Subcutaneous abdominal adipose tissue (tissue), 5 donors: ENCODE measurements at regions not wholly inside any gene's neighbourhood (a gene's known extent, or its start where the extent isn't known, plus 50 kb on each side); places are given as distances from the start of the nearest gene placed in this dataset.

Experiments used
- H3K27ac ChIP-seq: one replicate; pipeline ENCODE4 v1.7.0; 2013; ENCODE audit warnings: low read depth, mild to moderate bottlenecking, inconsistent platforms, low read length, moderate library complexity
- H3K27me3 ChIP-seq, 5 donors: one replicate each; pipeline ENCODE4 v1.7.0; 2013; ENCODE audit warnings: low read length in 5 of 5, inconsistent platforms in 1 of 5; ENCODE audit not compliant: control insufficient read depth in 5 of 5, insufficient read depth in 4 of 5
- H3K36me3 ChIP-seq, 5 donors: one replicate each; pipeline ENCODE4 v1.7.0; 2013; ENCODE audit warnings: low read length in 5 of 5; ENCODE audit not compliant: control insufficient read depth in 5 of 5, insufficient read depth in 5 of 5
- H3K4me1 ChIP-seq, 5 donors: one replicate each; pipeline ENCODE4 v1.7.0; 2013; ENCODE audit warnings: low read length in 5 of 5, mild to moderate bottlenecking in 3 of 5, moderate library complexity in 1 of 5; ENCODE audit not compliant: control insufficient read depth in 5 of 5, insufficient read depth in 5 of 5
- H3K4me3 ChIP-seq, 5 donors: one replicate each; pipeline ENCODE4 v1.7.0; 2013; ENCODE audit warnings: low read length in 5 of 5, low read depth in 1 of 5
- H3K9ac ChIP-seq, 5 donors: one replicate each; pipeline ENCODE4 v1.7.0; 2013; ENCODE audit warnings: low read length in 5 of 5, mild to moderate bottlenecking in 4 of 5, moderate library complexity in 3 of 5
- H3K9me3 ChIP-seq, 5 donors: one replicate each; pipeline ENCODE4 v1.7.0; 2013; ENCODE audit warnings: low read length in 5 of 5; ENCODE audit not compliant: control insufficient read depth in 5 of 5
- donor health status: healthy.
- donor health status: healthy.
- donor health status: healthy.
- donor health status: healthy.
- donor health status: healthy.

DNA sequence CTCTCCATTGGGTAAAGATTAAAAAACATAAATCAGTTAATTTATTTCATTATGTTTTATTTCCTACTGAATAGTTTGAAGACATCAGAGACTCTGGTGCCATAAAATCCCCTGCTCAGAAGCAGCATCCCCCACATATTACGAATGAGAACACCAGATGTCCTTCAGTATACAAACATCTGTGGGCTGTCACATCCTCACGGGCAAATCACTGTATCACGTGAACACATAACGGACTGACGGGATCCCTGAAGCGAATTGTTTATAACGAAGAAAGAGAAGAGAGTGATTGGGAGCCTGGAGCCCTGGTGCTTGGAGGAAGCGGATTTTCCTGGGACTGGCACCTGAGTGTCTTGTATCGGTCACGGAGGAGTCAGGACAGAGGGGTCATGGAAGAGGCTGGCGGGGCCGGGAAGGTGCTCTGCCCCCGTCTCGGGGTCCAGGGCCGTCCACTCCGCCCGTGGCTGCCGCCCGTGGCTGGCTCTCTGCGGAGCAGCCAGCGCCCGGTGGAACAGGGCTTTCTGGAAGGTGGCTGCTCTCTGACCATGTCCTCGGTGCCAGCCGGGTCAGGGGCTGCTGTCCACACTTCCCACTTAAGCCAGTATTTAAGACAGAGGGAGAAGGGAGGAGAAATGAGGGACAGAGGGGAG is 452.7 kb upstream of the FAT1 start:
- Histone ChIP-seq H3K9ac (peak overlapping the region in 1 of 5 donors; percentile 5), H3K9me3 (no peaks in the 10 kb centered on the region), H3K36me3 (no peaks in the 10 kb centered on the region), H3K4me3 (peak overlapping the region in 4 of 5 donors; percentile 32 to 54 (median 46)), H3K4me1 (peaks cover 5 to 60% (median 45%) of the 10 kb centered on the region in 5 donors), H3K27me3 (no peaks in the 10 kb centered on the region), H3K27ac (peak overlapping the region; percentile 72)

DNA sequence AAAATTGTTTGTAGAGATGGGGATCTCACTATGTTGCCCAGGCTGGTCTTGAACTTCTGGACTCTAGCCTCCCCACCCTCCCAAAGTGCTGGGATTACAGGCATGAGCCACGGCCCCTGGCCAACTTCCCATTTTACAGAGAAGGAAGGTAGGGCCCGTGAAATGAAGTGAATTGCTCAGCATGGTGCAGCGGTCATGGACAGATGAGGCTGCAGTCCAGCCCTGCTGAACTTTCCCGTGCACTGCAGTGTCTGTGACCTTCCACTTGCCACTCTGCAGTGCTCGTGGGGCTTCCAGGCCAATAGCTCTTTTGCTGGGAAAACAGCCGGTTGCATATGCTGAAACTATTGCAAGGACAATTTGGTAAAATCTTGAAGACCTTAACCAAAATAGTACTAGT is 454.4 kb upstream of the FAT1 start:
- Histone ChIP-seq H3K4me3 (peak overlapping the region in 1 of 5 donors; percentile 2), H3K9ac (no peak overlapping the region), H3K27me3 (no peaks in the 10 kb centered on the region), H3K4me1 (peaks cover 3 to 49% (median 32%) of the 10 kb centered on the region in 5 donors), H3K27ac (peak overlapping the region; percentile 86), H3K36me3 (no peaks in the 10 kb centered on the region), H3K9me3 (no peaks in the 10 kb centered on the region)

DNA sequence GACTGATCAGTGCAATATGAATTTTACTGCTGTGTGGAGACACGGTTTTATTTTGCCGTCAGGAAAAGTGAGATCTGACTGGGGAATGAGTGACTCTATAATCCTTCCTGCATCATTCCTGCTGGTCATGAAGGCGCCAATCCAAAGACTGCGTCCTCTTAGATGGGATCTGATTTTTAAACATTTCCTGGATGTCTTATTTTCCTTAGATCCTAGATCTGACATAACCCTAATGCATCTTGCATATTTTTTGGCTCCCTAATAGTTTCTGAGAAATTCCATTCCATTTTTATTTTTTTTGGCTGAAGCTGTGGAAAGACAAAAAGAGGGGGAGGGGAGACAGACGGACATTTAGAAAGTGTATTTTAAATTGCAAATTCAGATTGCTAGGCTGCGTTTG is 454.9 kb upstream of the FAT1 start:
- H3K4me3 ChIP-seq = peak overlapping the region in 1 of 5 donors; percentile 40
- H3K9ac ChIP-seq = no peak overlapping the region
- no peaks in the 10 kb centered on the region for H3K27me3 ChIP-seq
- peaks cover 3 to 49% (median 32%) of the 10 kb centered on the region in 5 donors for H3K4me1 ChIP-seq
- peak overlapping the region; percentile 86 for H3K27ac ChIP-seq
- H3K9me3 ChIP-seq = no peaks in the 10 kb centered on the region
- H3K36me3 ChIP-seq = no peaks in the 10 kb centered on the region

DNA sequence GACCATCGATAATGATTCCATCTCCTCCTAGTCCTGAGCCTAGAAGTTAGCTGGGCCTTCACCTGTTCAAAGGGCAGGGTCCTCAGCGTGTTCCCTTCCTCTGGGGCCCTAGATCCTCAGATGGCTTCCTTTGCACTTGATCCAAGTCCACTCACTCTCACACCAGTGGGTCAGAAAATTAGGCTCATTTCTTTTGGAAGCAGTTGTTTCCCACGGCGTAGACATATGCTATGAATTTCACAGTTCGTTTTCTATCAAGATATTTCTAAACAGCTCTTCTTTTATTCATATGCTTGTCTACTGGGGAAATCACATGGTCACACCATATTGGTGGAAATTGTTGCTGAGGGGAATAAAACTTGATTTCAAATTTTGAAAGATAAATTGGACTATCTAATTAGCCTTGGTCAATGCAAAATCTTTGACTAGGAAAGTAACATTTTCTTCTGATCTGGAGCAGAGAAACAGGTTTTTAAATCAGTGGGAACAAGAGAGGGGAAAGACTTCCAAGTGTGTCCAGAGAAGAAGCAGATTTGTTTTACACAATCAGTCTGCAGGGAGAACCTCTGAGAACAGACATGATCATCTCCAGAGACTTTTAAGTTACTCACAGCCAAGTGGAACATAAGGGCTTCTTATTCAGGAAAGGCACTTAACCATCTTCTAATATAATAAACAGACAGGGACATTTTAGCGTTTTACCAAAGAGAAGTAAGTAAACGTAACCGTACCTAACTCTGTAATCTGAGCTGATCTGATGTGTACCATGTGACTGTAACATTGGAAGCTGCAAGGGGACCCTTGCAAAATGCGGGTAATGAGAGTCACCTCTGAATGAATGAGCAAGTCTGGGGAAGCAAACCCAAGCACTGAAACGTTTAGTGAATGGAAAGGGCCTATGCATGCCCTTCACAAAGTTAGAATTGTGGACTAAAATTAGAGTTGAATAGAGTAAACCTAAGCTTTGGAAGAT is 455.7 kb upstream of the FAT1 start:
- Histone ChIP-seq H3K27me3 (no peaks in the 10 kb centered on the region), H3K4me3 (peak overlapping the region in 2 of 5 donors; percentile 23 to 40), H3K36me3 (no peaks in the 10 kb centered on the region), H3K9ac (peak overlapping the region in 1 of 5 donors; percentile 6), H3K4me1 (peaks cover 3 to 54% (median 36%) of the 10 kb centered on the region in 5 donors), H3K27ac (peak overlapping the region; percentile 86), H3K9me3 (no peaks in the 10 kb centered on the region)

DNA sequence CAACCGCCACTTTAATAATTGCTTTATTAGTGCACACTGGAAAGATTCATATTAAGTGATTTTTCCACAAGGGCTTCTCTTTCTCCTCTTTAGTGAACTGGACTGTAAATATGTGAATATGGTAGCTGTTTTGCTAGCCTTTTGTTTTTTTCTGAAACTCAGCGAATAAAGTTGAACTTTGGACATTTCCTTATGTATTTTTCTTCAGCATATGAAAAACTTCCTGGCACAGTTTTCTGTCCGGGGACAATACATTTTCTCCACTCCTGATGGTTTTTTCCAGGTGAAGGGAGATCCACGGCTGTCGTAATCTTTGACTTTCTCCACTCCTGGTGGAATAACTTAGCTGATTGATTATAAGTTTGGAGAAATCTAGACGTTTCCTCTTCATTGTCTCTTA is 457.4 kb upstream of the FAT1 start:
- Histone ChIP-seq H3K36me3 (no peaks in the 10 kb centered on the region), H3K27me3 (no peaks in the 10 kb centered on the region), H3K27ac (no peak overlapping the region), H3K4me3 (no peak overlapping the region), H3K9ac (no peak overlapping the region), H3K4me1 (peaks cover 3 to 56% (median 39%) of the 10 kb centered on the region in 5 donors), H3K9me3 (no peaks in the 10 kb centered on the region)

DNA sequence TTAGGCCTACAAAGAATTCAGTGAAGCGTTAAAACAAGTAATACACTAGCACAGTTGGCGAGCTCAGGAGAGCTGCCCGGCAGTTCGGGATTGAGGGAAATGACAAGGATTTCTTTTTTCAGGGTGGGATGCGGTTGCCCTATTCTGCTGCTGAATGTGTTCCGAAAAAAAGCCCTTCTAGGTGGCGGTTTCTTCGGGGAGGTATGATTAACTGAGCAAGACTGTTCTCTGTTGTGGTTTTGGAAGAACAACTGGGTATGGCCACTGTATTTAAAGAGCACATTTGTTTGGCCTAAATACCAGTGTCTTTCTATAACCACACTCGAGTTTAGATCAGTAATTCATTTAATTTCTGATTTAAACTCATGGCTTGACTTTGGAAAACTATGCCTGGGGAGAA is 459.7 kb upstream of the FAT1 start:
- Histone ChIP-seq H3K4me3 (no peak overlapping the region), H3K27ac (no peak overlapping the region), H3K27me3 (no peaks in the 10 kb centered on the region), H3K36me3 (no peaks in the 10 kb centered on the region), H3K4me1 (peaks cover 0 to 38% (median 26%) of the 10 kb centered on the region in 5 donors), H3K9ac (no peak overlapping the region), H3K9me3 (no peaks in the 10 kb centered on the region)

DNA sequence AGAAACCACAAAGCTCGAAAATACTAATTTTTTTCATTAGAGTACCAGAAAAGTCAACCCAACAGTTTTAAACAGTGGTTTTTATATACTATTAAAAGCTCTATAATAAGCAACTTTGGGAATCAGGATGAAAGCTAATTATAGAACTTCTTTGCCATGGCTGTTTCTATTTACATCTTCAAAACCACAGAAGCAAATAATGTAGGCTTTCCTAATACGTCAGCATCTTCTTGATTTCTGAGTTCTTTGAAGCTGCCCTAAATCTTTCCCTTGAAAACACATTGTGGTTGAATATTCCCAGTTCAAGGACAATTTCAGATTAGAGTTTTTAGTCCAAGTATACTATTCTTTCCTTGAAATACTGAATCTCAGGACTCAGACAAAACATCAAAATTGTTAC is 460.2 kb upstream of the FAT1 start:
- no peak overlapping the region for H3K9ac ChIP-seq
- H3K27ac ChIP-seq = peak overlapping the region; percentile 18
- H3K36me3 ChIP-seq = no peaks in the 10 kb centered on the region
- H3K9me3 ChIP-seq = no peaks in the 10 kb centered on the region
- H3K4me1 ChIP-seq = peaks cover 0 to 33% (median 22%) of the 10 kb centered on the region in 5 donors
- H3K27me3 ChIP-seq = no peaks in the 10 kb centered on the region
- H3K4me3 ChIP-seq = no peak overlapping the region

DNA sequence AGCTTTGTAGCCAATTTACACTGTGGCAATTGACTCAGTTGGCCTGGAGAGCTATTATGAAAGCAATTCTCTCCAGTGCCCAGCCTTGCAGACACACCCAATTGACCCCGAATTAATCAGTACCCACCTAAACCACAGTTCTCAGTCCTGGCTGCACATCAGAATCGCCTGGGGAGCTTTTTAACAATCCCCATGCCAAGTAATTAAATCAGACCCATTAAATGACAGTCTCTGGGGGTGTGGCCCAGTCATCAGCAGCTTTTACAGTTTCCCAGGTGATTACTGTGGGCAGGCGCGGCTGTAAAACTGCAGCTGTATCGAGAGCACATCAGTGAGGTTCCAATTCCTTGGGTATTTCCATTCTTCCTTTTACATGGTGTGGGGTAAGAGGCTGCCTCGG is 460.9 kb upstream of the FAT1 start:
- no peaks in the 10 kb centered on the region for H3K36me3 ChIP-seq
- no peaks in the 10 kb centered on the region for H3K27me3 ChIP-seq
- H3K4me1 ChIP-seq = peaks cover 0 to 27% (median 16%) of the 10 kb centered on the region in 5 donors
- peak overlapping the region; percentile 18 for H3K27ac ChIP-seq
- no peak overlapping the region for H3K4me3 ChIP-seq
- no peaks in the 10 kb centered on the region for H3K9me3 ChIP-seq
- H3K9ac ChIP-seq = no peak overlapping the region

DNA sequence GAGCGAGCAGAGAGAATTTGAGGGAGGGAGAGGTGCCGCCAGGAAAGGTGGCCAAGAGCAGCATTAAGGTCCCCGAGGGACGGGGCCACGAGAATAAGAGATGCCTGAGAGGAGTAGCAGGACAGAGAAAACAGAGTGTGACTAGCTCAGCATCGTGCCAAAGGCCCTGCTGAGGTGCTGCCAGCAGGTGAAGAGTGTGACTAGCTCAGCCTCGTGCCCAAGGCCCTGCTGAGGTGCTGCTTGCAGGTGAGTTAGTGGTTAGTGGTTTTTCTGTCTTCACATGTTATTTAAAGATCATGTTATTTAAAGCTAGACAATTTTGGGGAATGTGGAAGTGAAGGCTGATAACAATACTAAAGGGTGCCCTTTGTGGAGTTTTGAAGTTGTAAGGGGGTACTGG is 464.5 kb upstream of the FAT1 start:
- no peaks in the 10 kb centered on the region for H3K36me3 ChIP-seq
- no peak overlapping the region for H3K27ac ChIP-seq
- no peak overlapping the region for H3K9ac ChIP-seq
- H3K9me3 ChIP-seq = no peaks in the 10 kb centered on the region
- no peaks in the 10 kb centered on the region for H3K27me3 ChIP-seq
- peaks cover 0 to 11% (median 7%) of the 10 kb centered on the region in 5 donors for H3K4me1 ChIP-seq
- H3K4me3 ChIP-seq = no peak overlapping the region

DNA sequence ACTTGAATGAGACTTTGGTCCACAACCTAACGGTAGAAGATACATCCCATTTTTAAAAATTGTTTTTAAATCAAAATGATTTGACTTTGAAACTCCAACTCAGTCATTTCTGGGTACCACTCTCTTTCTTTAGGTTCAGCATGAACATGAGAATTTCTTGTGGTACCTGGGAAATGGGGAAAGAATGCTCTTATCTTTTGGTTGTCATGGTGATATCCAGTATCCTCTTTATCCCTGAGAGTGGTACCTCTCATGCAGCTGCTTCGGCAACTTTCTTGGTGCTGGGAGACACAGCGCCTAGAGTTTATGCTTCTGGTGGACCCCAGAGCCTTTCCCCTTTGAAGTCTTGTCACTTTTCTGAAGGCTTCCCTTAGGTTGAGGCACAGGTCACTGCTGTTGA is 465.1 kb upstream of the FAT1 start:
- Histone ChIP-seq H3K27ac (no peak overlapping the region), H3K4me1 (peaks cover 0 to 10% (median 7%) of the 10 kb centered on the region in 5 donors), H3K27me3 (no peaks in the 10 kb centered on the region), H3K4me3 (no peak overlapping the region), H3K36me3 (no peaks in the 10 kb centered on the region), H3K9ac (no peak overlapping the region), H3K9me3 (no peaks in the 10 kb centered on the region)
